Smooth muscle cell (in vitro differentiated cells): ENCODE measurements at regions not wholly inside any gene's neighbourhood (a gene's known extent, or its start where the extent isn't known, plus 50 kb on each side); places are given as distances from the start of the nearest gene placed in this dataset.
A peak's percentile ranks its signal among the peaks of the same experiment; 100 is the strongest.

ENCODE experiments used
- DNase-seq: peaks from one replicate; lab custom pipeline; 2025; ENCODE audit not compliant: unreplicated experiment; lab: John Stamatoyannopoulos, UW
- H2AFZ ChIP-seq: fragments of 200-600 bp; sonication (generic); 2 replicates; pipeline ENCODE4 v1.6.0; 2016; ENCODE audit warnings: antibody characterized with exemption, low read depth, mild to moderate bottlenecking
- H3F3A ChIP-seq: fragments of 200-600 bp; sonication (generic); 2 replicates; pipeline ENCODE4 v1.6.0; 2017; ENCODE audit warnings: antibody characterized with exemption, low read depth
- H3K27ac ChIP-seq: fragments of 200-600 bp; sonication (generic); 2 replicates; pipeline ENCODE4 v1.5.1; 2016; ENCODE audit warnings: low read depth, mild to moderate bottlenecking
- H3K27me3 ChIP-seq: fragments of 200-600 bp; sonication (generic); 2 replicates; pipeline ENCODE4 v1.6.1; 2016; ENCODE audit warnings: low read depth, mild to moderate bottlenecking
- H3K36me3 ChIP-seq: fragments of 200-600 bp; sonication (generic); 2 replicates; pipeline ENCODE4 v1.5.1; 2016; ENCODE audit warnings: low read depth
- H3K4me1 ChIP-seq: fragments of 200-600 bp; sonication (generic); 2 replicates; pipeline ENCODE4 v1.5.1; 2016; ENCODE audit warnings: low read depth
- H3K4me2 ChIP-seq: fragments of 200-600 bp; sonication (generic); 2 replicates; pipeline ENCODE4 v1.6.0; 2016; ENCODE audit warnings: mild to moderate bottlenecking
- H3K4me3 ChIP-seq: fragments of 200-600 bp; sonication (generic); 2 replicates; pipeline ENCODE4 v1.5.1; 2016; ENCODE audit warnings: mild to moderate bottlenecking
- H3K79me2 ChIP-seq: fragments of 200-600 bp; sonication (generic); 2 replicates; pipeline ENCODE4 v1.6.0; 2016; ENCODE audit warnings: low read depth, mild to moderate bottlenecking
- H3K9ac ChIP-seq: fragments of 200-600 bp; sonication (generic); 2 replicates; pipeline ENCODE4 v1.6.0; 2016; ENCODE audit warnings: low read depth
- H3K9me3 ChIP-seq: fragments of 200-600 bp; sonication (generic); replicated peaks from 2 replicates; pipeline ENCODE4 v1.5.1; 2016; ENCODE audit warnings: low read depth
- H4K20me1 ChIP-seq: fragments of 200-600 bp; sonication (generic); 2 replicates; pipeline ENCODE4 v1.6.0; 2016; ENCODE audit warnings: low read depth
- WGBS: methylation state at CpG from one replicate; pipeline ENCODE4 v1.1.7; 2016; ENCODE audit warnings: low lambda C conversion rate; 5-methylcytosine and 5-hydroxymethylcytosine counted together
- TF ChIP-seq, protein P1 (sequence below): fragments of 200-600 bp; sonication (generic); IDR thresholded peaks from 2 replicates; pipeline ENCODE4 v1.5.1; 2017; ENCODE audit warnings: borderline replicate concordance, mild to moderate bottlenecking, antibody characterized with exemption; ENCODE audit not compliant: insufficient read depth, poor library complexity, severe bottlenecking

DNA sequence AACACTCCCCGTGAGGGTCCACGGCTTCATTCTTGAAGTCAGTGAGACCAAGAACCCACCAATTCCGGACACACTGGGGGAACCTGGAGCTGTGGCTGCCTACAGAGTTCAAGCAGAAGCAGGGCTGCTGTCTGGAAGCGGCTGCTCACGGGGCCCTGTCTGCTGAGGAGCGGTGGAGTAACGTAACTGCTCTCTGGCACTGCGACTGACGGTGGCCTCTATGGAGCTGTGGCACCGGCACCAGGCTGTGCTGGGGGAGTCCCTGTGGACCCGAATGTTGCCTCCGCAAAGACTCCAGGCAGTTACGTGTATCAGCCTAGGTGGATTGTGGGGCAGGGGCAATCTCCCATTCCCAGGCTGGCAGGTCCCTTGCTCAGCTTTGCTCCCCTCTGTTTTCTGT, 703.3 kb upstream of the FRG1 start:
- Histone ChIP-seq H4K20me1 (no peaks in the 10 kb centered on the region), H3K36me3 (no peaks in the 10 kb centered on the region), H3K79me2 (no peaks in the 10 kb centered on the region), H3K4me1 (no peaks in the 10 kb centered on the region), H3K9ac (no peak overlapping the region), H3F3A (no peaks in the 10 kb centered on the region), H3K9me3 (peaks cover 3% of the 10 kb centered on the region), H3K27ac (no peak overlapping the region), H3K4me2 (no peak overlapping the region), H3K4me3 (no peak overlapping the region), H2AFZ (no peak overlapping the region), H3K27me3 (no peaks in the 10 kb centered on the region)
- TF ChIP-seq, protein P1, sequence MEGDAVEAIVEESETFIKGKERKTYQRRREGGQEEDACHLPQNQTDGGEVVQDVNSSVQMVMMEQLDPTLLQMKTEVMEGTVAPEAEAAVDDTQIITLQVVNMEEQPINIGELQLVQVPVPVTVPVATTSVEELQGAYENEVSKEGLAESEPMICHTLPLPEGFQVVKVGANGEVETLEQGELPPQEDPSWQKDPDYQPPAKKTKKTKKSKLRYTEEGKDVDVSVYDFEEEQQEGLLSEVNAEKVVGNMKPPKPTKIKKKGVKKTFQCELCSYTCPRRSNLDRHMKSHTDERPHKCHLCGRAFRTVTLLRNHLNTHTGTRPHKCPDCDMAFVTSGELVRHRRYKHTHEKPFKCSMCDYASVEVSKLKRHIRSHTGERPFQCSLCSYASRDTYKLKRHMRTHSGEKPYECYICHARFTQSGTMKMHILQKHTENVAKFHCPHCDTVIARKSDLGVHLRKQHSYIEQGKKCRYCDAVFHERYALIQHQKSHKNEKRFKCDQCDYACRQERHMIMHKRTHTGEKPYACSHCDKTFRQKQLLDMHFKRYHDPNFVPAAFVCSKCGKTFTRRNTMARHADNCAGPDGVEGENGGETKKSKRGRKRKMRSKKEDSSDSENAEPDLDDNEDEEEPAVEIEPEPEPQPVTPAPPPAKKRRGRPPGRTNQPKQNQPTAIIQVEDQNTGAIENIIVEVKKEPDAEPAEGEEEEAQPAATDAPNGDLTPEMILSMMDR = no peak
- 97% methylated on average over 13 of the region's 13 CpGs for WGBS
- DNase-seq = no peak

DNA sequence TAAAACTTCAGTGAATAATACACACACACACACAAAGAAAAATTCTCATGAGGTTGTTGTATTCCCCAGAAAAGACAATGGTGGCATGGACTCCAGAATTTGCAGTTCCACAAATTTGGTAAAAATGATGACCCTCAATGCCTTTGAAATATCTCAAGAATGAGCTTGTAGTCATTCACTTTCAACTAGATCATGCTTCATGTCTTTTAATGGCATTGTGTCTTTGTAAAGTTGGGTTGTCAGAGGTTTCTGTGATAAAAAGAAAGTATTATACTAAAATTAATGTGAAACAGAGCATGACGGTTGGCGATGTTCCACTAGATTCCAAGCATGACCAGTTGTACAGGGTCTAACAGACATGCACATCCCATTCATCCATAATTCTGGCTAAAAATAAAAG, 685.0 kb upstream of the FRG1 start:
- Histone ChIP-seq H3F3A (no peaks in the 10 kb centered on the region), H3K9ac (peak overlapping the region; percentile 13), H4K20me1 (no peaks in the 10 kb centered on the region), H2AFZ (peak overlapping the region; percentile 39), H3K36me3 (no peaks in the 10 kb centered on the region), H3K4me2 (no peak overlapping the region), H3K4me3 (no peak overlapping the region), H3K79me2 (no peaks in the 10 kb centered on the region), H3K4me1 (peaks cover 4% of the 10 kb centered on the region), H3K9me3 (no peaks in the 10 kb centered on the region), H3K27ac (peak overlapping the region; percentile 80), H3K27me3 (no peaks in the 10 kb centered on the region)
- 97% methylated on average over 2 of the region's 2 CpGs for WGBS
- TF ChIP-seq, protein P1 = no peak
- no peak for DNase-seq

DNA sequence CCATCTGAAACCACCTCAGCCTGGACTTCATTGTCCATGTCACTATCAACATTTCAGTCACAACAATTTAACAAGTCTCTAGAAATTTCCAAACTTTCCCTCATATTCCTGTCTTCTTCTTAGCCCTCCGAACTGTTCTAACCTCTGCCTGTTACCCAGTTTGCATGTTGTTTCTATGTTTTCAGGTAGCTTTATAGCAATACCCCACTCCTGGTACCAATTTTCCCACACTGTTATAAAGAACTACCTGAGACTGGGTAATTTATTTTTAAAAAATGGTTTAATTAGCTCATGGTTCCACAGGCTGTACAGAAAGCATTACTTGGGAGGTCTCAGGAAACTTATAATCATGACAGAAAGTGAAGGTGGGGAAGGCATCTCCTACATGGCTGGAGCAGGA, 679.2 kb upstream of the FRG1 start:
- H3K79me2 ChIP-seq = no peaks in the 10 kb centered on the region
- DNase-seq = no peak
- H3K4me2 ChIP-seq = no peak overlapping the region
- H3K4me1 ChIP-seq = peaks cover 4% of the 10 kb centered on the region
- no peak overlapping the region for H3K4me3 ChIP-seq
- no peaks in the 10 kb centered on the region for H4K20me1 ChIP-seq
- no peaks in the 10 kb centered on the region for H3K9me3 ChIP-seq
- H3K27ac ChIP-seq = no peak overlapping the region
- H3K36me3 ChIP-seq = no peaks in the 10 kb centered on the region
- TF ChIP-seq, protein P1 = no peak
- 90% methylated on average over 1 of the region's 1 CpG for WGBS
- no peak overlapping the region for H2AFZ ChIP-seq
- no peaks in the 10 kb centered on the region for H3K27me3 ChIP-seq
- H3K9ac ChIP-seq = no peak overlapping the region
- H3F3A ChIP-seq = no peaks in the 10 kb centered on the region

DNA sequence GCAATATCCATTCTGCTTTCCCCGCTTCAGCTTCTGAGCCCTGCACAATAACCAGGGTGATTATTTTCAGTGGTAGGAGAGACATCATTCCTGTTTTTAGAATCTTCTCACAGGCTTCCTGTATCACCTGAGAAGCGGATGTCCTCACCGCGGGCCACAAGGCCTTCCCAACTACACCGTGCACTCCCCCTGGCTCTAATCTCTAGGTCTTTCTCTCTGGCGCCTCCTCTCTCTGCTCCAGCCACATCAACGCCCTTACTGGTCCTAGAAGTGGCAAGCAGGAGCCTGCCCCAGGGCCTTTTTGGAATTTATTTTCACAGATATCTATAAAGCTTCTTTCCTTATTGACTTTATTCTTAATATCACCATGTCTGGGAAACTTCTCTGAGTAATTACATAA, 675.2 kb upstream of the FRG1 start:
- Histone ChIP-seq H3K27me3 (no peaks in the 10 kb centered on the region), H3K4me2 (no peak overlapping the region), H4K20me1 (no peaks in the 10 kb centered on the region), H3K4me1 (no peaks in the 10 kb centered on the region), H3K27ac (no peak overlapping the region), H3K9ac (no peak overlapping the region), H3K4me3 (no peak overlapping the region), H3K9me3 (no peaks in the 10 kb centered on the region), H3K79me2 (no peaks in the 10 kb centered on the region), H3K36me3 (no peaks in the 10 kb centered on the region), H2AFZ (no peak overlapping the region), H3F3A (no peaks in the 10 kb centered on the region)
- TF ChIP-seq, protein P1 = no peak
- WGBS = 90% methylated on average over 7 of the region's 7 CpGs
- DNase-seq = no peak
